Epithelial cell of proximal tubule (primary cell): ENCODE measurements at regions not wholly inside any gene's neighbourhood (a gene's known extent, or its start where the extent isn't known, plus 50 kb on each side); places are given as distances from the start of the nearest gene placed in this dataset.

ENCODE experiments used
- DNase-seq: peaks from one replicate; pipeline ENCODE4 v3.0.0-alpha.2; 2011; ENCODE audit warnings: low read depth
- H3K4me3 ChIP-seq: 2 replicates; pipeline ENCODE4 v1.5.1; 2011; ENCODE audit warnings: low read depth, mild to moderate bottlenecking, low read length
- CTCF ChIP-seq: conservative IDR thresholded peaks from 2 replicates; pipeline ENCODE4 v1.5.1; 2012; ENCODE audit warnings: low read depth, mild to moderate bottlenecking, low read length

GRCh38 chr12:22796941-22797630 lies 172.1 kb downstream of the ETNK1 start:
- no peak for DNase-seq
- H3K4me3 ChIP-seq: no peak overlapping the region
- TF ChIP-seq CTCF: no peak

- TF ChIP-seq CTCF: no peak
- no peak overlapping the region for H3K4me3 ChIP-seq
- DNase-seq: no peak
Observed at GRCh38 chr12:22797701-22798100, 172.7 kb downstream of the ETNK1 start.

GRCh38 chr12:22798116-22798515 lies 173.1 kb downstream of the ETNK1 start:
- TF ChIP-seq CTCF: no peak

GRCh38 chr12:22799503-22799902 lies 174.5 kb downstream of the ETNK1 start:
- no peak for DNase-seq
- H3K4me3 ChIP-seq: no peak overlapping the region
- no peak for TF ChIP-seq CTCF

More at GRCh38 chr12:22798116-22798515, 173.1 kb downstream of the ETNK1 start:
- no peak for DNase-seq
- H3K4me3 ChIP-seq: no peak overlapping the region

GRCh38 chr12:22800332-22800731 lies 175.4 kb downstream of the ETNK1 start:
- TF ChIP-seq CTCF: no peak
- no peak for DNase-seq
- H3K4me3 ChIP-seq: no peak overlapping the region

- DNase-seq: no peak
Observed at GRCh38 chr12:22802883-22803630, 178.1 kb downstream of the ETNK1 start.

More at GRCh38 chr12:22802883-22803630, 178.1 kb downstream of the ETNK1 start:
- H3K4me3 ChIP-seq: no peak overlapping the region
- no peak for TF ChIP-seq CTCF
